Transverse colon (tissue), 4 donors: ENCODE measurements at regions not wholly inside any gene's neighbourhood (a gene's known extent, or its start where the extent isn't known, plus 50 kb on each side); places are given as distances from the start of the nearest gene placed in this dataset.

Source experiments
- CTCF ChIP-seq, 5 experiments: fragments of 200-600 bp in 3 of 5; fragments of 450-650 bp in 2 of 5; sonication (generic) in 3 of 5; IDR thresholded peaks; 1 replicate in 2 of 5; 2 replicates in 3 of 5; pipeline ENCODE4 v1.5.1; 2016 to 2017; ENCODE audit warnings: antibody characterized with exemption in 5 of 5, inconsistent platforms in 3 of 5, mild to moderate bottlenecking in 2 of 5, moderate library complexity in 1 of 5
- EP300 ChIP-seq: sonication (generic); formaldehyde crosslinking; IDR thresholded peaks from one replicate; pipeline ENCODE4 v1.6.1; 2017; ENCODE audit warnings: antibody characterized with exemption, low read depth
- POLR2A ChIP-seq: fragments of 450-650 bp; IDR thresholded peaks from one replicate; pipeline ENCODE4 v1.6.1; 2016; ENCODE audit warnings: antibody characterized with exemption, mild to moderate bottlenecking, moderate library complexity
- POLR2AphosphoS5 ChIP-seq, 3 donors: sonication (generic); formaldehyde crosslinking; IDR thresholded peaks; one replicate each; pipeline ENCODE4 v1.6.1; 2016; ENCODE audit warnings: antibody characterized with exemption in 3 of 3

GRCh38 chr12:131395971-131396573, 314.8 kb upstream of the SFSWAP start:
- TF ChIP-seq CTCF (IDR thresholded peaks at IDR 0.05) (no peak), POLR2A (no peak), EP300 (no peak), POLR2AphosphoS5 (IDR thresholded peaks at IDR 0.05) (no peak)
